NCI-H748 (cell line): ENCODE measurements at regions not wholly inside any gene's neighbourhood (a gene's known extent, or its start where the extent isn't known, plus 50 kb on each side); places are given as distances from the start of the nearest gene placed in this dataset.

Source experiments
- DNase-seq: peaks from one replicate; lab custom pipeline; 2025; ENCODE audit not compliant: unreplicated experiment; lab: John Stamatoyannopoulos, UW

DNA sequence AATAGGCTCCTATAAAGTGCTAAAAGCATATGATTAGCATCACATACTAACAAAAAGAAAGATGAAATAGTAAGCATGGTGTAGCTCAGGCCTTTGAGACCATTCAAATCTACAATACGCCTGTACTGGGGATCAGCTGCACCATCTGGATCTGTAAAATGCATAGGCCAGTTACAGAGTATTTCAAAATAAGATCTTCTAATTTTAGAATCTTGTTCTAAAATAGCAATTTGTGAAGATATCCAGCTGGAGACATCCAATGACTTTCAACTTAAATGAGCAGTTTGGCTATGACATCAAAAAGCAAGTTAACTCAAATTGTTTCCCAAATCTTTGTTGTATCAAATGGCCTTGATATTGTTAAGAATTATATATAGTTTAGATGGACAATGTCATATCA lies 386.3 kb downstream of the MRPS30 start:
- DNase-seq: no peak
